Brain microvascular endothelial cell (primary cell): ENCODE measurements at regions not wholly inside any gene's neighbourhood (a gene's known extent, or its start where the extent isn't known, plus 50 kb on each side); places are given as distances from the start of the nearest gene placed in this dataset.

ENCODE experiments used
- DNase-seq: peaks from one replicate; pipeline ENCODE4 v3.0.0-alpha.2; 2020
- H3K27ac ChIP-seq: fragments of 250-450 bp; sonication (Bioruptor Pico); 2 replicates; pipeline ENCODE4 v1.5.1; 2020; ENCODE audit warnings: mild to moderate bottlenecking, moderate library complexity
- H3K27me3 ChIP-seq: fragments of 250-450 bp; sonication (Bioruptor Pico); replicated peaks from 2 replicates; pipeline ENCODE4 v1.5.1; 2020; ENCODE audit warnings: mild to moderate bottlenecking
- H3K36me3 ChIP-seq: fragments of 250-450 bp; sonication (Bioruptor Pico); replicated peaks from 2 replicates; pipeline ENCODE4 v1.5.1; 2020; ENCODE audit warnings: mild to moderate bottlenecking
- H3K4me3 ChIP-seq: 2 replicates; pipeline ENCODE4 v1.5.1; 2011; ENCODE audit warnings: low read depth, mild to moderate bottlenecking, control low read depth, low read length, moderate library complexity
- CTCF ChIP-seq: IDR thresholded peaks from 2 replicates; pipeline ENCODE4 v1.5.1; 2011; ENCODE audit warnings: low read depth, mild to moderate bottlenecking, moderate library complexity, low read length, control low read depth, inconsistent platforms; ENCODE audit errors: missing control alignments
- in situ Hi-C: cut with HindIII; loops from 2 replicates; pipeline ENCODE4 v1.10.0; 2017; ENCODE audit warnings: low sequenced_read_pairs, low pct_ligation_motif_present

- H3K36me3 ChIP-seq = no peaks in the 10 kb centered on the region
- no peak overlapping the region for H3K27ac ChIP-seq
- no peak for DNase-seq
- in situ Hi-C loops = no loop called here
- no peaks in the 10 kb centered on the region for H3K27me3 ChIP-seq
- H3K4me3 ChIP-seq = no peak overlapping the region
- TF ChIP-seq CTCF = no peak
These were observed 2373.1 kb upstream of the RAG2 start for GRCh38 chr11:38971141-38971540.

GRCh38 chr11:38968951-38969350 lies 2370.9 kb upstream of the RAG2 start:
- in situ Hi-C loops = no loop called here
- no peaks in the 10 kb centered on the region for H3K27me3 ChIP-seq
- no peak for DNase-seq
- H3K4me3 ChIP-seq = no peak overlapping the region
- TF ChIP-seq CTCF = no peak
- no peaks in the 10 kb centered on the region for H3K36me3 ChIP-seq
- no peak overlapping the region for H3K27ac ChIP-seq

GRCh38 chr11:38952698-38953097 lies 2354.7 kb upstream of the RAG2 start:
- no peak overlapping the region for H3K4me3 ChIP-seq
- H3K27me3 ChIP-seq = no peaks in the 10 kb centered on the region
- no peak overlapping the region for H3K27ac ChIP-seq
- TF ChIP-seq CTCF = no peak
- in situ Hi-C loops = no loop called here
- H3K36me3 ChIP-seq = no peaks in the 10 kb centered on the region
- DNase-seq = no peak

- H3K36me3 ChIP-seq = no peaks in the 10 kb centered on the region
- no peak for TF ChIP-seq CTCF
- H3K4me3 ChIP-seq = no peak overlapping the region
- no peak overlapping the region for H3K27ac ChIP-seq
- in situ Hi-C loops = no loop called here
- DNase-seq = no peak
- no peaks in the 10 kb centered on the region for H3K27me3 ChIP-seq
These were observed 2352.8 kb upstream of the RAG2 start for GRCh38 chr11:38950867-38951266.

- no peak overlapping the region for H3K4me3 ChIP-seq
- no peaks in the 10 kb centered on the region for H3K27me3 ChIP-seq
- no peaks in the 10 kb centered on the region for H3K36me3 ChIP-seq
- no peak for TF ChIP-seq CTCF
- in situ Hi-C loops = no loop called here
- no peak overlapping the region for H3K27ac ChIP-seq
- DNase-seq = no peak
These were observed 2350.4 kb upstream of the RAG2 start for GRCh38 chr11:38948392-38948791.

- Histone ChIP-seq H3K4me3 (no peak overlapping the region), H3K27me3 (no peaks in the 10 kb centered on the region), H3K36me3 (no peaks in the 10 kb centered on the region), H3K27ac (no peak overlapping the region)
- in situ Hi-C loops = no loop called here
- DNase-seq = no peak
- TF ChIP-seq CTCF = no peak
These were observed 2339.7 kb upstream of the RAG2 start for GRCh38 chr11:38937709-38938108.
